Uterus (tissue), 2 donors: ENCODE measurements at regions not wholly inside any gene's neighbourhood (a gene's known extent, or its start where the extent isn't known, plus 50 kb on each side); places are given as distances from the start of the nearest gene placed in this dataset.

ENCODE experiments used
- CTCF ChIP-seq, 4 experiments: fragments of 200-600 bp in 2 of 4; fragments of 450-650 bp in 2 of 4; sonication (generic) in 2 of 4; IDR thresholded peaks; one replicate each; pipeline ENCODE4 v1.5.1; 2016 to 2019; ENCODE audit warnings: antibody characterized with exemption in 4 of 4, mild to moderate bottlenecking in 2 of 4, moderate library complexity in 1 of 4
- POLR2A ChIP-seq, 2 donors: fragments of 450-650 bp; IDR thresholded peaks; one replicate each; pipeline ENCODE4 v1.6.1; 2016; ENCODE audit warnings: antibody characterized with exemption in 2 of 2, mild to moderate bottlenecking in 1 of 2, moderate library complexity in 1 of 2

GRCh38 chr15:98150084-98150483 lies 189.6 kb downstream of the ARRDC4 start:
- TF ChIP-seq CTCF (IDR thresholded peaks at IDR 0.05) (no peak), POLR2A (IDR thresholded peaks at IDR 0.05) (no peak)
